ENCODE measurements at regions not wholly inside any gene's neighbourhood (a gene's known extent, or its start where the extent isn't known, plus 50 kb on each side); places are given as distances from the start of the nearest gene placed in this dataset.

DNA sequence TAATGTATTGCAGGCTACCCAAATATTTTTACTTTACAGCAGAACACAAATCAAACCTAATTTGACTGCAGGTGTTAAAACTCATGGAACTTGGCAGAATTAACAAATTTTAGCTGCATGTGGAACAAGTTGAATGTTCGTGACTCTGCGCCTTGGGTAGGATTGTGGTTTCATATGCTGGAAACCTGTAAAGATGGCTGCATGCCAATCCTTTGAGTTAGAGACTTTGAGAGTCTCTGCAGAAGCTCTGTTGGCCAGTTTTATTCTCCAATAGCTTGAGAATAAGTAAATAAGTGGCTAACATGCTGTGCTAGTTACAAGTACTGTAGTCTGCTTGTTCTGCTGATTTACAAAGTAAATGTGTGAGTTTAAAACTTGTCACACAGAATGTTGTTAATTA is 77.8 kb downstream of the PDE6H start:
- TF ChIP-seq, protein P1, sequence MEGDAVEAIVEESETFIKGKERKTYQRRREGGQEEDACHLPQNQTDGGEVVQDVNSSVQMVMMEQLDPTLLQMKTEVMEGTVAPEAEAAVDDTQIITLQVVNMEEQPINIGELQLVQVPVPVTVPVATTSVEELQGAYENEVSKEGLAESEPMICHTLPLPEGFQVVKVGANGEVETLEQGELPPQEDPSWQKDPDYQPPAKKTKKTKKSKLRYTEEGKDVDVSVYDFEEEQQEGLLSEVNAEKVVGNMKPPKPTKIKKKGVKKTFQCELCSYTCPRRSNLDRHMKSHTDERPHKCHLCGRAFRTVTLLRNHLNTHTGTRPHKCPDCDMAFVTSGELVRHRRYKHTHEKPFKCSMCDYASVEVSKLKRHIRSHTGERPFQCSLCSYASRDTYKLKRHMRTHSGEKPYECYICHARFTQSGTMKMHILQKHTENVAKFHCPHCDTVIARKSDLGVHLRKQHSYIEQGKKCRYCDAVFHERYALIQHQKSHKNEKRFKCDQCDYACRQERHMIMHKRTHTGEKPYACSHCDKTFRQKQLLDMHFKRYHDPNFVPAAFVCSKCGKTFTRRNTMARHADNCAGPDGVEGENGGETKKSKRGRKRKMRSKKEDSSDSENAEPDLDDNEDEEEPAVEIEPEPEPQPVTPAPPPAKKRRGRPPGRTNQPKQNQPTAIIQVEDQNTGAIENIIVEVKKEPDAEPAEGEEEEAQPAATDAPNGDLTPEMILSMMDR (IDR thresholded peaks at IDR 0.05), result no peak
- TF ChIP-seq POLR2A (IDR thresholded peaks at IDR 0.05), result no peak

Data from testis (tissue), 2 donors.